Activated T-cell treated with anti-CD3 and anti-CD28 coated beads, Interleukin-2, amount 50 U/mL, for 1 hour (primary cell): ENCODE measurements at regions not wholly inside any gene's neighbourhood (a gene's known extent, or its start where the extent isn't known, plus 50 kb on each side); places are given as distances from the start of the nearest gene placed in this dataset.
"Not testable (repeated sequence)": the region's sequence is repeated elsewhere in the genome, so short reads cannot be mapped to it uniquely, and the experiment has no call there.

Source experiments
- DNase-seq: peaks from one replicate; pipeline ENCODE4 v3.0.0-alpha.2; 2020

DNA sequence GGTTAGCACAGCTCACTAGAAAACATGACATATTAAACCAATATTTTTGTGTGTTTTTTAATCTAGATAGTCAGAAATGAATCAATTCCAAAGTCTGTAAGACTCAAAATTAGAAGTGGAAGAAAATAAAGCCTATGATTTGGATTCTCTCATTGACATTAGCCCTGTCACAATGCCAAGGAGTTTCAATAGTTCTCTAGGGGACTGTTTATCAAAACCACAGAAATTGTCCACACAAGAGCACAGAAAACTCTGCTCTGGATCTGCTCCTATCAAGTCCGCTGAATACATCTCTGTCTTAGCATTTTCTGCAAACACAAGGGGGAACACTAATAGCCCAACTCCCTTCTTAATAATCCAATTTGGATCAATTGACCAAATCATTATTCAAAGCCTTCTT lies 152.0 kb downstream of the HS3ST3B1 start:
- no peak for DNase-seq

DNA sequence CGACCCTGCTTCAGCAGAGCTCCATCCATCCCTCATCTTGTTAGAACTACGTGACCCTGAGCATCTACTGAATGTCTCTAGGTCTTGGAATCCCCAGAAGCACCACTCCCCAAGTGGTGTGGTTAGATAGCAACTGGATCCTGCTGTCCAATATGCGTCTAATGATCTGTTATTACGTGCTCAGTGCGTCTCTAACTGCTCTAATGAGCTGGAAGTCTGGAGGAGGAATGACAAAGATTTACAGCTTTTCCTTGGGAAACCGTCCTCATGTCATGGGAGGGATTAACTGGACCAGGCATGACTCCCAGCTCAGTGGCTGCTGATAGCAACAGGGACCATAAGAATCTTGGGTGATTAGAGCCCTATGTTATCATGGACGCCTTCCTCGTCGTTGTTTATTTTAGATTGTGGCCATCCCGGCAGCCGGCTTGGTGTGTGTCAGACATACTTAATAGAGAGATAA lies 150.9 kb downstream of the HS3ST3B1 start:
- DNase-seq = no peak

DNA sequence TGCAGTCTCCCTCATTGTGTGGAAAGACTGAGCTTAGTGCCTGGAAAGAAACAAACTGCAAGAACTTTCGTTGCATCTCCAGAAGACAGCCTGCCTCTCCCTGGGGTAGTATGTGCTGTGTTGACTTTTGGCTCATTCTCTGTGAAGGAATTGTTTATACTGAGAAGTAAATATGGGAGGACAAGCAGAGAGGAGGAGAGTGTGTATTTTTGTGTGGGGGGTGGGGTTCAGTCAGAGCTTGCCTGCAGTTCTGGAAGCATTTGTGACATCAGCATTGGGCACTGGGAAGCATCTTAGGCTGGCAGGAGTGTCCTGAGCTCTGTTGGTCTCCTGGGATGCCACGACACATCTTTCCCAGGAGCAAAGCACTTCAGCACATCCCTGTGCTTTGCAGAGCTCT lies 147.9 kb downstream of the HS3ST3B1 start:
- no peak for DNase-seq

DNA sequence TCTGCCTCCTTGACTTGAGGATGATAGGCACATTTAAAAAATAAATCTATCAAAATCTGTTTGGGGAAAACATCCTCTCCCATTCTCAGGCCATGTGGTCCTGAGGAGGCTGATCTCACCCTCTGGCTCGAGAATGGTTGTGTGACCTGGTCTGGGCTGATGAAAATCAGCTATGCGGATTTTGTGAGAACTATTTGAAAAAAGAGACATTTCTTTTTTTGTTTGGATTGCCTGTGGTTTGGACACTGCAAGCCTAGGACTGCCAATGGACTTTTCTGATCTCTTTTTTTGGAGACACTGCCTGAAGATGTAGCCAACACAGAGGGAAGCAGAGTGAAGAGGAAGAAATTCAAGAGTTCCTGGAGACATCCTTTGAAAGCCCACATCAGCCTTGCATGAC lies 145.9 kb downstream of the HS3ST3B1 start:
- no peak for DNase-seq

DNA sequence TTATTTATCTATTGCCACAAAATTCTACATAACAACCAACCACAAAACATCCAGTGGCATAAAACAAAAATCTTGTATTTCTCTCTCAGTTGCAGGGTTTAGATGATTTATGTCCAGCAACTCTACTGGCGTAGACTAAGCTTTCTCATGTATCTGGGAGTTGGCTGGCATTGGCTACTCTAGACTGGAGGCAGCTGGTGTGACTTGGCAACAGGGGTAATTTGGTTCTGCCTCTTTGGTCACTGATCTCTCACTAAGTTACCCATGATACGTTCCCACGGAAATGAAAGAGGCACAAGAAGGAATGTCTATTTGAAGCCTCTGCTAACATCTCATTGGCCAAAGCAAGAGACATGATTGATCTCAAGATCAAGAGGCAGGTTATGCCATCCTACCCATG lies 144.0 kb downstream of the HS3ST3B1 start:
- DNase-seq = no peak

DNA sequence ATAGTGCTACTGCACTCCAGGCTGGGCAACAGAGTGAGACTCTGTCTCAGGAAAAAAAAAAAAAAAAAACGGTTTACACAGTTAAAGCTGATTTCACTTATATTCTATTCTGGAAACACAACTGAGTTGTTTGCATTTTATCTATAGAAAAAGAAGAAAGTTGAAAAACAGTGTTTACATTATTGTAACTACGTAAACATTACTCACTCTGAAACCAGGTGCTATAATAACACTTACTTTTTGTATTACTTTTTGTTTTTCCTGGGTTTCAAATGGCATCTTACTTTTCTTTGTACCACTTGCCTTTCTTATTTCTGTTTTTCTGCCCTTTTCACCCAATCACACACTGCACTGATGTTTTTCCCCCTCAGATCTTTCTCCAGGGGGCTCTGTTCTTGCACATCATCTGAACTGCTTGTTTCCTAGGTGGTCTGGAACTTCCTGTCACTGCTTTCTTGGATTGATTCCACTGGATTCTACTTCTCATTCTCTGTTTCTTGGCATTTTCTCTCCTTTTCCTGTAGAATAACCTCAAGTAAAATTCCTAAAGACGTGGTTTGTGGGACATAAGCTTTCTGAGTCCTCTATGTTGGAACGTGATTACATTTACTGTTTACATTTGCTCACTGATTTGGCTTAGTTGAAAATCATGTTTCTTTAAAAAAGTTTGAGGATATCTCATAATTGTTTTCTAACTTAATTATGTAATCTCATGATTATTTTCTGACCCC lies 142.1 kb downstream of the HS3ST3B1 start:
- DNase-seq = no peak

DNA sequence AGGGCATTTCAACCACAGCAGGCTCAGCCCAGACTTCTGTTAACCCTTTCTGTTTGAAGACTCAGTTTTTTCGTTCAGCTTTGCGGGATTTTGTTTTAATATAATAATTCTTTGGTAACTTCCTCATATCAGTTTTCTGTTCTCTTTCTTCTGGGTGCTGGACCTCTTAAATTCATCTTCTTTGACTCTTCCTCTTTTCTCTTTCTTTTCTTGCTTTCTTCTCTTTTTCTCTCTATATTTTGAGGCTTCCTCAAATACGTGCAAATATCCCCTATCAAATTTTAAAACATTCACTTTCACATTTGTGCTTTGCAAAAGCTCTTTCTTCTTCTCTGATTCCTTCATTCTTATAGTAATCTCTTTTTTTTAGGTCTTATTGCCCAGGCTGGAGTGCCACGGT lies 136.3 kb downstream of the HS3ST3B1 start:
- no peak for DNase-seq

DNA sequence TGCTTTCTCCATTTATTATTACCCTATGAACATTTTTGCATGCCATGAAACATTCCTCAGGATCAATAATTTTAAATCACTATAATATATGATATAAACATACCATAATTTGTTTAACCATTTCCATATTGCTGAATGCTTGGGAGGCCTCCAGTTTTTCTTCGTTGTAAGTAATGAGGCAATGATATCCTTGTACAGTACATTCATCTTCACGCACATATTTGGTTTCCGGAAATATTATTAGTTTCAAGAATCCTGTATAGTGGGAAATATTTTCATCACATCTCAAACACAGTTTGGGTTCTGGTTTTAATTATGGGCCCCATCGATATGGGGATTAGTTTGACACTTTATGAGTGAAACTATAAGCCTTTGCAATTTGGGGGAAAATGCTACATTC lies 135.4 kb downstream of the HS3ST3B1 start:
- no peak for DNase-seq

DNA sequence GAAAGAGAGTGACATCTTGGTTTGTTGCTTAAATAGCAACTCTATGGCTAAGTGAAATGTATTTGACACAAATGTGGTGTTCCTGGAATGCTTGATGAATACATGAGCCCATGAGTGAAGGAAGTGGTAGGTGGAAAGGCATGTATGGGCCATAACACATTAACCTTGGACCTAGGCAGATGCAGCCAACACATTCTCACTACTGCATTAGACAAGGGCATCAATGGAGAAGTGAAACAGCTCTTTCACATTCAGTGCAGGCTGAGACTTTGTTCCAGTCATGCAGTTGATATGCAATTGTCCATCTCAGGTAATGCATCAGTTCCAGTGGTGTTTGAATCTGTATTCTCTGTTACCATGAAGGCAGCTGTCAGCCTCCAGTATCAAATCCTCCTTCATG lies 133.6 kb downstream of the HS3ST3B1 start:
- no peak for DNase-seq

DNA sequence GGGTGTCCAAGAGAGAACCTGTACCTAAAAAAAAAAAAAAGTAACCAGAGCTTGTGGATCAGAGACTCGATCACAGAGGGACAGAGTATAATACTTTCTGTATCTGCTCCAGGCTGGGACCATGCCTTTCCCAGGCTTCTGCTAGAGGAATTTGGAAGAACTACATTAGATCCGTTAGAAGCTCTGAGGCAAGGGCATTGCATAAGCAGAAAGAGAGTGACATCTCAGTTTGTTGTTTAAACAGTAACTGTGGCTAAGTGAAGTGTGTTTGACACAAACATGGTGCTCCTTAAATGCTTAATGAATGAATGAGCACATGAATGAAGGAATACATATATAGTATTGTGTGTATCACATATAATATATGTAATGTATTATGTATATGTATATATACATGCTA lies 131.2 kb downstream of the HS3ST3B1 start:
- DNase-seq = no peak

DNA sequence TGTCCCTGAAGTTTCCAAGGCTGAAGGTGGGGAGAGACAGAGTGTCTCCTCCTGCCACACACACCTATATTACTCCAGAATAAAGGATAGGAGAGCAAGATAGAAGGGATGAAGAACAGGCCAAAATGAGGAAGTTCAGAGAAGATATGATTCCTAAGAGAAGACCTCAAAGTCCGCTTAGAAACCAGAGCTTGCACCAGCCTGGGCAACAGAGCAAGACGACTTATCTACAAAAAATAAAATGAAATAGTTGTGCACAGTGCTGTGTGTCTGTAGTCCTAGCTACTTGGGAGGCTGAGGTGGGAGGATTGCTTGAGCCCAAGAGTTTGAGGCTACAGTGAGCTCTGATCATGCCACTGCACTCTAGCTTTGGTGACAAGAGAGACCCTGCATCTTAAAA lies 128.2 kb downstream of the HS3ST3B1 start:
- DNase-seq = no peak

DNA sequence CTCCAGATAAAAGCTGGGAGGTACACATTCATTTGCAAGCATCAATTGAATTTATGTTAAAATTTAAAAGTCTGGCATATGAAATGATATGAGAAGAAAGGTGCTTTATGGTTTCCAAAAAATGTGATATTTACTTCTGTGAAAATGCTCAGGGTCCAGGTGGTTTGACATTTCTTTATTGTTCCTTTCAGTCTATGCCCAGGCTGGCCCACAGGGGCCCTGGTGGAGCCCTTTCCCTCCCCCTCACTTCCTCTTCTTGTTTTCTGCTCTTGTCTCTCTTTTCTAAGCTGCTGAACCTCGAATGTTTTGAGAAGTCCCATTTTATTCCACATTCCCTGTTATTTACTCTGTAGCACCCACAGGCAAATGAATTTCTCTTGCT lies 127.8 kb downstream of the HS3ST3B1 start:
- DNase-seq = no peak

DNA sequence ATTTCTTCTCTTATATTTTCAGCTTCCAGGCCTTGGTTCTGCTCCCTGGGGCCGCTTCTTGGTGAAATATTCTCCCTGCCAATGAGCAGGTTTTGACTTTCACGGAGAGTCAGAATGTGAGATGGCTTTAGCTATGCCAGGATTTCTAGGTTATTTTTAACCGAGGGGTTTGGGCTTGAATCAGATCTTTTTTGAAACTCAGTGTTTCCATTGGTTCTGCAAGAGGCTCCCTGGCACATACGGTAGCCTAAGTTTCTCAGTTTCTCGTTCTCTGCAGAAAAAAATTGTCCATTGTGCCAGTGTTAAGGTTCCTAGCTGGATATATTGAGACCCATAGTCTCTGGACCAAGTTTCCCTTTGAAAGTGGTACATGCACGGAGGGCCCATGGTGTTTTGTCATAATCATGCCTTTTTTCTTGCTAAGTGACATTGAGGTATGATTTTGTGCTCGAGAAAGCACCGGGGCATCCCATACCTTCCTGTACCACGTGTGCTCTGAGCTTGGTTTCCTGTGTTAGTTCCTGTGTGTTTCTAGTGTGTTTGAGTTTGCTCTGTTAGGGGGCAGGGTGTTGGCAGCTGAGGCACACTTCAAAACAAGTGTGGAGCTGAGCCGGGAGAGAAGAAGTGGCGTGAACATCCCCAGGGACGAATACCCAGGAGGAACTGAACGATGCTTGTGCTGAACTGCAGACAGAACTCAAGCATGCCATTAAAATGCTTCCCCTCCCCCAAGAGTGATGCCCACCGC lies 127.2 kb downstream of the HS3ST3B1 start:
- DNase-seq = peak; percentile 39

DNA sequence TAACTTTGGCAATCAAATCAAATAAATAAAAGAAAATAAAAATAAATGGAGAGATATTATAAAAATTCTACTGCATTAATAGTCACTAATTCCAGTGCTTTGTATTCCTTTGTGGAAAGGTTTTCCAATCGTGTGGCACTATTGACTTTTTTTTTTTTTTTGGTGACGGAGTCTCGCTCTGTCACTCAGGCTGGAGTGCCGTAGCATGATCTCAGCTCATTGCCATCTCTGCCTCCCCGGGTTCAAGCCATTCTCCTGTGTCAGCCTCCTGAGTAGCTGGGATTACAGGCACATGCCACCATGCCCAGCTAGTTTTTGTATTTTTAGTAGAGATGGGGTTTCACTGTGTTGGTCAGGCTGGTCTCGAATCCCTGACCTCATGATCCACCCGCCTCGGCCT lies 122.3 kb downstream of the HS3ST3B1 start:
- not testable (repeated sequence) for DNase-seq

DNA sequence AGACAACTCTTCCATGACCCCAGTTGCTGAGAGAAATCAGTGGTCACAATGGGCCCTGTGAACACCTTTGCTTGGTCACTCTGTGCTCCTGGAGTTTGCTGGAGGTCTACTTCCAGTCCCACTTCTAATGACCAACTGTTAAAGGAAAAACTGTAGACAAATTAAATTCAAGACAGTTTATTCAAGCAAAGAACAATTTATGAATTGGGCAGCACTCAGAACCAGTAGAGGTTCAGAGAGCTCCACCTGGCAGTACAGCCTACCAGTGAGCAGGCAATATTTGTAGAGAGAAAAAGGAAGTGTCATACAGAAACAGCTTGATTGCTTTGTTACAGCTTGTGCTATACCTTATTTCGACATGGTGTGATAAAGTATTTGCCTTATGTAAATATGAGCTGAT lies 116.5 kb downstream of the HS3ST3B1 start:
- no peak for DNase-seq

DNA sequence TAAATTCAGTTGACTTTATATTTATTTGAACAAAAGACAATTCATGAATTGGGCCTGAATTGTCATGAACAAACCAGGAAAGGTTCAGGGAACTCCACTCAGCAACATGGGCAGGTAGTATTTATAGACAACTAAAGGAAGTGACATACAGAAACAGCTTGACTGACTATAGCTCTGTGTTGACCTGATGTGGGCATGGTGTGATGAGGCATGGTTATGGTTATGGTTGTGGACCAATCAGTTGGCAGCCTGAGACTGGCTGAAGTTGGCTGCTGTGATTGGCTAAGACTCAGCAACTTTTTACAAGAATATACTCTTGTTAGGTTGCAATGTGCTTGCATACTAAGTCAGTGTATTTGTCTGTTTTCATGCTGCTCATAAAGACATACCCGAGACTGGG lies 108.4 kb downstream of the HS3ST3B1 start:
- DNase-seq = no peak

DNA sequence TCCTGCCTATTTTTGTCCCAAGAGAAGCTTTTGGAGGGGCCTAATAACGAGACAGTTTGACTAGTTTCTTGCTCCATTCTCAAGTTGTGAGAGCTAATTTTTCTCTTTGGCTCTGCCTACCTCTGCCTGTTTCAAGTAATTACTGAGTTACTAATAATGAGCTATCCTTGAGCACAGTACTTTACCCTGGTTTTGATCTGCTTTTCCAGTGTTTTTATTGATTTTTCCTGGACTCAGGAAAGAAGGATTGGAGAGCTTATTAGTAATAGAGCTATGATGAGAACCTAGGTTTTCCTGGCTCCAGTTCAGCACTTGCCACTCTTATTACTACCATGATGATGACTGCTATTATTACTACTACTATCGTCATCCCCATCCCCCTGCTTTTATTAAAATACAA lies 106.7 kb downstream of the HS3ST3B1 start:
- no peak for DNase-seq

DNA sequence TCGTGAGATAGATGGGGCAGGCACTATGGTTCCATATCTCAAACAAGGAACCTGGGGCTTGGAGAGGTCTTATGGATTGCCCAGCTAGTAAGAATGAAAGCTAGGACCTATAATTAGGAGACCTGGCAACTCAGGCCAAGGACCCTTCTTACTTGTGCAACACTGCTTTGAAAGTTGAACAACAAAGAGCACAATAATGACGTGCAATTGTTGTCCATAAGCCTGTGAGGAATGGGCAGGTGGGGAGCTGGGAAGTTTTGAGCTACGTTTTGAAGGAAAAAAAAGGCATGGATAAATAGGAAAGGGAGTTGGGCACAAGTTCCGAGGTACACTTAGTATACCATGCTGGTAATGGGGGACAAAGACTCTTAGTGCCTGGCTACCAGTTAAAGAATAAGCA lies 104.3 kb downstream of the HS3ST3B1 start:
- DNase-seq = no peak
